Esophagus muscularis mucosa (tissue), 4 donors: ENCODE measurements at regions not wholly inside any gene's neighbourhood (a gene's known extent, or its start where the extent isn't known, plus 50 kb on each side); places are given as distances from the start of the nearest gene placed in this dataset.
A peak's percentile ranks its signal among the peaks of the same experiment; 100 is the strongest.

ENCODE experiments used
- DNase-seq: peaks from one replicate; pipeline ENCODE4 v3.0.0-alpha.2; 2017; ENCODE audit errors: extremely low spot score
- H3K27ac ChIP-seq, 4 donors: fragments of 200-600 bp; sonication (generic); replicated peaks in 1 of 4; 1 replicate in 3 of 4; 2 replicates in 1 of 4; pipeline ENCODE4 v1.5.1; 2016 to 2019; ENCODE audit warnings: mild to moderate bottlenecking in 1 of 4
- H3K27me3 ChIP-seq, 4 donors: fragments of 200-600 bp; sonication (generic); one replicate each; pipeline versions ENCODE4 v1.5.1 to v1.6.0; 2016 to 2019
- H3K36me3 ChIP-seq, 4 donors: fragments of 200-600 bp; sonication (generic); one replicate each; pipeline ENCODE4 v1.5.1; 2016 to 2019
- H3K4me1 ChIP-seq, 4 donors: fragments of 200-600 bp; sonication (generic); one replicate each; pipeline ENCODE4 v1.5.1; 2016 to 2019
- H3K4me3 ChIP-seq, 4 donors: fragments of 200-600 bp; sonication (generic); 1 replicate in 2 of 4; 2 replicates in 2 of 4; pipeline ENCODE4 v1.5.1; 2016 to 2019; ENCODE audit warnings: mild to moderate bottlenecking in 4 of 4, moderate library complexity in 1 of 4
- H3K9me3 ChIP-seq, 4 donors: fragments of 200-600 bp; sonication (generic); 1 replicate in 3 of 4; 2 replicates in 1 of 4; pipeline ENCODE4 v1.5.1; 2016 to 2019
- CTCF ChIP-seq, 3 experiments: fragments of 200-600 bp in 2 of 3; fragments of 450-650 bp in 1 of 3; sonication (generic) in 2 of 3; IDR thresholded peaks; one replicate each; pipeline ENCODE4 v1.5.1; 2017 to 2019; ENCODE audit warnings: antibody characterized with exemption in 3 of 3, mild to moderate bottlenecking in 2 of 3, moderate library complexity in 1 of 3
- EP300 ChIP-seq: sonication (generic); formaldehyde crosslinking; IDR thresholded peaks from one replicate; pipeline ENCODE4 v1.6.1; 2017; ENCODE audit warnings: antibody characterized with exemption
- POLR2A ChIP-seq: fragments of 450-650 bp; IDR thresholded peaks from one replicate; pipeline ENCODE4 v1.6.1; 2017; ENCODE audit warnings: antibody characterized with exemption, moderate library complexity, mild to moderate bottlenecking, low read depth
- POLR2AphosphoS5 ChIP-seq, 2 donors: sonication (generic); formaldehyde crosslinking; IDR thresholded peaks; one replicate each; pipeline ENCODE4 v1.6.1; 2017; ENCODE audit warnings: antibody characterized with exemption in 2 of 2
- WGBS: methylation state at CpG from one replicate; pipeline ENCODE4 v1.1.5; 2018; 5-methylcytosine and 5-hydroxymethylcytosine counted together
- intact Hi-C: fragments of 100-400 bp; cut with DNase I; formaldehyde crosslinking; loops from one replicate; pipeline ENCODE4 v1.15.1; 2023

- TF ChIP-seq POLR2A (no peak), EP300 (no peak), POLR2AphosphoS5 (IDR thresholded peaks at IDR 0.05) (no peak), CTCF (IDR thresholded peaks at IDR 0.05) (no peak)
- Histone ChIP-seq H3K9me3 (no peaks in the 10 kb centered on the region), H3K4me1 (no peaks in the 10 kb centered on the region), H3K27me3 (no peaks in the 10 kb centered on the region), H3K27ac (no peak overlapping the region), H3K4me3 (no peak overlapping the region), H3K36me3 (no peaks in the 10 kb centered on the region)
- 79% methylated on average over 3 of the region's 3 CpGs for WGBS
- no peak for DNase-seq
- intact Hi-C loops: no loop called here
Observed at GRCh38 chr9:32867601-32868204, 84.4 kb downstream of the TMEM215 start.

- Histone ChIP-seq H3K27me3 (no peaks in the 10 kb centered on the region), H3K36me3 (no peaks in the 10 kb centered on the region), H3K4me3 (no peak overlapping the region), H3K9me3 (no peaks in the 10 kb centered on the region), H3K27ac (no peak overlapping the region), H3K4me1 (no peaks in the 10 kb centered on the region)
- whole genome bisulfite sequencing: 82% methylated on average over 4 of the region's 4 CpGs
- DNase-seq: no peak
- no peak for TF ChIP-seq CTCF (IDR thresholded peaks at IDR 0.05)
- TF ChIP-seq EP300: no peak
- TF ChIP-seq POLR2A: no peak
- TF ChIP-seq POLR2AphosphoS5 (IDR thresholded peaks at IDR 0.05): no peak
- intact Hi-C loops: no loop called here
Observed at GRCh38 chr9:32869404-32869803, 86.1 kb downstream of the TMEM215 start.

GRCh38 chr9:32873131-32873530, 89.8 kb downstream of the TMEM215 start:
- TF ChIP-seq POLR2A (no peak), EP300 (no peak), POLR2AphosphoS5 (IDR thresholded peaks at IDR 0.05) (no peak), CTCF (IDR thresholded peaks at IDR 0.05) (no peak)
- intact Hi-C loops: no loop called here
- no peaks in the 10 kb centered on the region for H3K27me3 ChIP-seq
- no peaks in the 10 kb centered on the region for H3K4me1 ChIP-seq
- H3K9me3 ChIP-seq: no peaks in the 10 kb centered on the region
- no peaks in the 10 kb centered on the region for H3K36me3 ChIP-seq
- no peak overlapping the region for H3K4me3 ChIP-seq
- peak; percentile 55 for DNase-seq
- no peak overlapping the region for H3K27ac ChIP-seq
- WGBS: 86% methylated on average over 6 of the region's 8 CpGs

- H3K27me3 ChIP-seq: no peaks in the 10 kb centered on the region
- H3K36me3 ChIP-seq: no peaks in the 10 kb centered on the region
- H3K9me3 ChIP-seq: no peaks in the 10 kb centered on the region
- intact Hi-C loops: no loop called here
- no peak for DNase-seq
- H3K27ac ChIP-seq: no peak overlapping the region
- 83% methylated on average over 2 of the region's 3 CpGs for WGBS
- TF ChIP-seq POLR2A: no peak
- TF ChIP-seq POLR2AphosphoS5 (IDR thresholded peaks at IDR 0.05): no peak
- TF ChIP-seq CTCF (IDR thresholded peaks at IDR 0.05): no peak
- no peak for TF ChIP-seq EP300
- peaks cover 0 to 1% (median 0%) of the 10 kb centered on the region in 4 donors for H3K4me1 ChIP-seq
- no peak overlapping the region for H3K4me3 ChIP-seq
Observed at GRCh38 chr9:32873553-32873952, 90.2 kb downstream of the TMEM215 start.

GRCh38 chr9:32875242-32875641, 91.9 kb downstream of the TMEM215 start:
- WGBS: 86% methylated on average over 1 of the region's 1 CpG
- peaks cover 0 to 11% (median 3%) of the 10 kb centered on the region in 4 donors for H3K4me1 ChIP-seq

More at GRCh38 chr9:32875242-32875641, 91.9 kb downstream of the TMEM215 start:
- no peak for DNase-seq
- no peak for TF ChIP-seq POLR2AphosphoS5 (IDR thresholded peaks at IDR 0.05)
- no peak for TF ChIP-seq CTCF (IDR thresholded peaks at IDR 0.05)
- TF ChIP-seq EP300: no peak
- no peak for TF ChIP-seq POLR2A
- Histone ChIP-seq H3K4me3 (no peak overlapping the region), H3K27ac (no peak overlapping the region), H3K9me3 (no peaks in the 10 kb centered on the region), H3K27me3 (no peaks in the 10 kb centered on the region), H3K36me3 (no peaks in the 10 kb centered on the region)
- intact Hi-C loops: no loop called here
